ENCODE measurements at regions not wholly inside any gene's neighbourhood (a gene's known extent, or its start where the extent isn't known, plus 50 kb on each side); places are given as distances from the start of the nearest gene placed in this dataset.
"Not testable (repeated sequence)": the region's sequence is repeated elsewhere in the genome, so short reads cannot be mapped to it uniquely, and the experiment has no call there.

DNA sequence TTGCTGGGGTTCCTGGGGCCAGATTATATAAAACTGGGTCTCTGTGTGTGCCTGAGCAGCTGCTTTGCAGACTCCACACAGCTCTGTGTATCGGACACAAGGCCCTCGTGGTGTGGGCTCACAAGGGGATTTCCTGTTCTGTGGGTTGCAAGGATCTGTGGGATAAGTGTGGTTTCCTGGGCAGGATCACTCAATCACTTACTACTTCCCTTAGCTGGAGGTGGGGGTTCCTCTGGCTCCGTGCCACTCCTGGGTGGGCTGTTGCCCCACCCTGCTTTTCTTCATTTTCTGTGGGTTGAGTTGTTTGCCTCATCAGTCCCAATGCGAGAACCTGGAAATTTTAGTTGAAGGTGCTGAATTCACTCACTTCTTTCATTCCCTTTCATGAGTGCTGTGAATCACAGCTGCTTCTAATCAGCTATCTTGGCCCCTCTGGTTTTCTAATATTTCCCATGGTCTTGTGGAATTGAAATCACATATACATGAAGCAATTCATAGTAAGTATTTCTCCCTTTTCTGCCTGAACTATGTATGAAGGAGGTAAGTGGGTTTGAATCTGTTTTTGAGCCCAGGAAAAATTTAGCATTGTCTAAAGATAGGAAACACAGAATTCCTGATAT is 196.3 kb downstream of the DCDC2C start:
- DNase-seq (ENCODE audit: low read depth, low spot score), result no peak

DNA sequence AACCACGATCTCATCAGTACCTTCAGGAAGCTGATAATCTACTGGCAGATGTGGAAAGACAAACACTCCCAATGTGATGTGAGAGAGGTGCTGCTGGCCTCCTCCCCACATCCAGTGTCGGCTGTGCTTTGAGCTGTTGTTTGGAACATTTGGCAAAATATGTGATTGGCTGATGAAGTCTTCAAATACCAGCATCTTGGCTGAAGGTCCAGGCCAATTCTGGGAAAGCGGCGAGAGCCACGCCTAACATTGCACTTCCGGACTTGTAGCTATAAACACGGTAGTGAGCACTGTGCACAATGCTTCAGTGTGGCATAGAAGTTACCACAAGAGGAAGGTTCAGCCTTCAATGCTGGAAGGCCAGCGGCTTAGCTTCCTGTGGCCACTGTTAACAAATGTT is 198.8 kb downstream of the DCDC2C start:
- no peak for DNase-seq (ENCODE audit: low read depth, low spot score)

DNA sequence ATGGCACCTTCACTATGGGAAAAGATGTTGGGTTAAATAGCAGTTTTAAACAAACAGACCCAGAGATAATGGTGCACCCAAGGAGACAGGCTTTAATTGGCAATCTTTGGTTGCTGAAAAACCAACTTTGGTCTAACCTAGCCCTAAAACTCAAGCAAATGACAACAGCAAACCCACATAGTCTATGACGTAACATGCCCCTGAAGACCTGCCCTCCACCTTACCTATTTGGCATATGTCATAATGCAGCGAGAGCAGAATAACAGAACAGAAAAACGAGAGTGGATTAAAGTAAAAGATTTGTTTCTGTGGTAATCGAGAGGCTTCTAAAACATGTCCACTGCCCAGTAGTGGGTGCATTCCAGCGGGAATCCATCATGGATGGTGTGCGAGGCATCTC is 200.7 kb downstream of the DCDC2C start:
- DNase-seq (ENCODE audit: low read depth, low spot score), result no peak

DNA sequence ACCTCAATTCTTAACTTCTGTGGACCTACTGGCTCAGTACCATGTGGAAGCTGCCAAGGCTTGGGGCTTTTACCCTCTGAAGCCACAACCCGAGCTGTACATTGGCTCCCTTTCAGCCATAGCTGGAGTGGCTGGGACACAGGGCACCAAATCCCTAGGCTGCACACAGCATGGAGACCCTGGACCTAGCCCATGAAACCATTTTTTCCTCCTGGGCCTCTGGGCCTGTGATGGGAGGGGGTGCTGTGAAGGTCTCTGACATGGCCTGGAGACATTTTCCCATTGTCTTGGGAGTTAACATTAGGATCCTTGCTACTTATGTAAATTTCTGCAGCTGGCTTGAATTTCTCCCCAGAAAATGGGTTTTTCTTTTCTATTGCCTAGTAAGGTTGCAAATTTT is 205.1 kb downstream of the DCDC2C start:
- not testable (repeated sequence) for DNase-seq (ENCODE audit: low read depth, low spot score)

DNA sequence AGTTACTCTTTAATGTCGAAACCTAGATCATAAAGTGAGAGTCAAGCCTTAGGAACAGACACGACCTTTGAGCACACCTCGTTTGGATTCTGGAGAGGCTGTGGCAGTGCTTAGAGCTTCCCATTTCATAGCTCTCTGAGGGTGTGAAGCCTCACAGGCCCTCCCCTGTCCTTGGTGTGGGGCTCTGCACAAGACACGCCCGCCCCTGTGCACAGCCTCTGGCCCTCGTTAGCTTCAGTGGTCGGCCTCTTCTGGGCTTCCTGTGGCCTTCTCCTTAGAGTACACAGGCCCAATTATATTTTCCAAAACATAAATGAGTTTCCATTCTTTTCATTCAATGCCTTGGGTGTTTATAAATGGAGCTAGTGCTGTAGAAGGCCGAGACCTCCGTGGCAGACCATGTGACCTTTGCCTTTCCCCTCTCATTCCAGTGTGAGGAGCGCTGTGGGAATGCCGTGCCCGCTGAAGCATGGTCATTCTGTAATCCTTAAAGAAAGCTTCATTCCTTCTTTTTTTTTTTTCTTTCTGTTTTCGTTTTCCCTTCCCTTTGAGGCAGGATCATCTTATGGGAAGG is 208.6 kb downstream of the DCDC2C start:
- no peak for DNase-seq (ENCODE audit: low read depth, low spot score)

DNA sequence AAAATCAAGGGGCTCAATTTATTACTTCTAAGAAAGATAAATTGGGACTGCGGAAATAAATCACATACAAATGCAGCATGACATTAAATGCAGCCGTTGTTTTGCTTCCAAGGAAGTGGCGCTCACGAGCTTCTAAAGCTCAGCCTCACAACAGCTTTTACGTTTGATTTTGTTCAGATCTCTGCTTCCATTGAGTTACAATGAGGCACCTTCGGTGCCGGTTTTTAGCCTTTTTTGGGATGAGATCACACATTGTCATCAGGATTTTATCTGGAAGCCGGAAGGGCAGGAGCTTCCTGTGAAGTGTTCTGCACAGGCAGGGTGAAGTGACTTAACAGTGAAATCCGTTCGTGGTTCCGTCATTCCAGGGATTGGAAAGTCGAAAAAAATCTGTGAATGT is 209.8 kb downstream of the DCDC2C start:
- DNase-seq (ENCODE audit: low read depth, low spot score), result no peak

DNA sequence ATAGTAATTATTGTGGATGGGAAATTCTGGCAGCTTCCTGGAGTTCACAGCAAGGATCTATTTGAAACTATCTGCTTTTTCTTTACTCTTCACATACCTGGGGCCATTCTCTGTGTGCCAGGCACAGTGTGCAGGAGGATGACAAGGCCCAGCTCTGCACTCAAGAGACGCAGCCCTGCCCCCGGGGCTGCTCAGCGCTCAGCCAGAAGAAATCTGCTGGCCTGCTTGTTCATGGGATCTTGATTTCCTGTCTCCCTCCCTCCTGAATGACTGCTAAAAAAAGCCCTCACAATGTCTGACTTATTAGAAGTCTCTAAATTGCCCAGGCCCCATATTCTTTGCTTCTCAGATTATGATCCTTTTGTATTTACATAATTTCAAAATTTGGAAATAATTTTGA is 210.9 kb downstream of the DCDC2C start:
- no peak for DNase-seq (ENCODE audit: low read depth, low spot score)

DNA sequence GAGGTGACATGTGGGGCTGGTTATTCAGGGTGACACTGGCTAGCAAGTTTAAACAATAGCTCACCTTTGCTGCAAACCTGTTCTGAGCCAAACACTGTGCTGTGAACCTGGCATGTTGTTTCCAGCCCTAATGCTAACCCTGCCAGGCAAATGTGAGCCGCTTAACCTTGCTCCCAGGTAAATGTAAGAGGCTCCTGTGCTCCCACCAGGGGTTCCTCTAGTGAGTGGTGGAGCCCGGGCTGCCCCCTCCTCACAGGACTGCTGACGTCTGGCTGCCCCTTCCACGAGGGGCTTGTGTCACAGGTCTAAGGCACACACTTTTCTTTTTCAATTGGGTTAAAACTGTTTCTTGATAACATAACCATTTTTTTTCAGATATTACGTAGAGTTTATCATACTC is 223.7 kb downstream of the DCDC2C start:
- DNase-seq (ENCODE audit: low read depth, low spot score), result no peak

DNA sequence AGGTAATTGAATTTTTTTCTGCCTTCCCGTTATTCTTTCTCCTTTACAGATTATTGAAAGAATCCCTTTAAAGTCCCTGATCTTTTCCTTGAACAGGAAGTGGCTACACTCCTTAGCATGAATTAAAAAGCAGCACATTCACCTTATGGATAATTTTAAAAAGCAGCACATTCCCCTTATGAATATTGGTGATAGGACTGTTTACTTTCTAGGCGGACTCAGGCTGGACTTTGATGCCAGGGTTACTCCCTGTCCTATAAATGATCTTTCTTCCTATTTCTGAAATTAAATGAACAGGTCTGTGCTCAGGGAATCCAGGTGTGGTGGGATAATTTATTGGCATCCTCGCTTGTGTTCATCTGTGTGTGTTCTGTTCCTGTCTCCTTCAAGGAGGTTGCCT is 226.0 kb downstream of the DCDC2C start:
- no peak for DNase-seq (ENCODE audit: low read depth, low spot score)

DNA sequence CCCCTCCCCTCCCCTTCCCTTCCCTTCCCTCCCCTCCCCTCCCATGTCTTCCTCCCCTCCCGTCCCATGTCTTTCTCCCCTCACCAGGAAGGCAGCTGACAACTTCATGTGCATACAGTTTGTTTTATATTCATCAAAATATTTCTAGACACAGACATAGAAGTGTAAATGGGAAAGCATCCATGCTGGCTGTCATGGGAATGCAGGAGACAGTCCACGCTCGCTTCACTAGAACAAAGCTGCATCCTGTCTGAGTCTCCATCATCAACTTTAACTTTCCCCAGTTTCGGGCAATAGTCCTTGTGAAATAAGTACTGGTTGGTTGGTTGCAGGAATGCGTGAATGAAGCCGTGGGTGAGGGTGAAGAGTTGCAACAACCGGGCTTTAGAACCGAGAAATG is 226.9 kb downstream of the DCDC2C start:
- no peak for DNase-seq (ENCODE audit: low read depth, low spot score)

DNA sequence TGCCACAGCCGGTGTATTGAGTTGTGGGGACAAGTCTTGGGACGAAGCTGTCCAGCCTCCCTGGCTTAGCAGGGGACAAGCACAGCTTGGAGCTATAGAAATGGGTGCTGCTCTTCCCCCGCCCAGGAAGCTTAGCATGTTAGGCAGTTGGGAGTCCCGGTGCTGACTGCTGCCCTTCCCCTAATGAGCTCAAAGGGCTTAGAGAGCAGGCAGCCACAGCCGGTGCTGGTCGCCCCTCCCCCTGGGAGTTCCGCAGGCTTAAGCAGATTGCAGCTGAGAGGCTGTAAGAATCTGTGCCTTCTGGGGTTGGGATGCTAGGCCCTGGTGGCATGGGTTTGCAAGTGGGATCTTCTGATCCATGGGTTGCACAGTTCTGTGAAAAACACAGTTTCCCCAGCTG is 237.3 kb downstream of the DCDC2C start:
- no peak for DNase-seq (ENCODE audit: low read depth, low spot score)

DNA sequence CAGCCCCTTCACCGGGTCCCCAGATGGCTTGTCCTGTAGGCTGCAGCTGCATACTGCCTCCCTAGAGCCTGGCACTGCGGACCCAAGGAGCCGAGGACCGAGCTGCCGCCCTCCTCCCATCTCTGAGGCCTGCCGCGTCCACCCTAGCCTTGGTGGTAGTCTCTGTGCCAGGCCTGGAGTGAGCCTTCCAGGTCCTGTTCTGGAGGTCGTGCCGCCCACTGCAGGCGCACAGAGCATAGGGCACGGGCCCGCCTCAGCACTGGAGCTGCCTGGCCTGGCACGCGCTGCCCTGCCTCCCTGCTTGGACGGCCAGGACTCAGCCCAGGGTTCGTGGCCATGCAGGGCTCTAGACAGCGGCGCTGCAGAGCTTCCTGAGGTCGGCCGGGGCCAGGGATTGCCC is 239.5 kb downstream of the DCDC2C start:
- no peak for DNase-seq (ENCODE audit: low read depth, low spot score)

DNA sequence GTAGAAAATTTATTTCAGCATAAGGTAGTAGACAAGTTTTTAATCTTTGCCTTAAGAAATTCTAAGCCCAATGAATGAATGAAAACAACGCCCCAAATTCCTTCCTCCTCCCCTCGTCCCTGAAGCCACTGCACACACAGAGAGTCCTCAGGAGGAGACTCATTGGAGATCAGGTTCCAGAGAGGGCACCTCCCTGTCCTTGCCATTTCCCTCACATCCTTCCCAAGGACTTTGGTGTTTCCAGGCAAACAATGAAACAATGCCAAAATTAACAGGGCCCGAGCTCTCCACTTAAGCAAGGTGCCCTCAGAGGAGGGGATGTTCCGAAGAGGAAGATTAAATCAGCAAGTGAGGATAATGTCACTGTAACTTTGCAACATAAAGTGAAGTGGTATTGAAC is 240.7 kb downstream of the DCDC2C start:
- DNase-seq (ENCODE audit: low read depth, low spot score), result no peak

DNA sequence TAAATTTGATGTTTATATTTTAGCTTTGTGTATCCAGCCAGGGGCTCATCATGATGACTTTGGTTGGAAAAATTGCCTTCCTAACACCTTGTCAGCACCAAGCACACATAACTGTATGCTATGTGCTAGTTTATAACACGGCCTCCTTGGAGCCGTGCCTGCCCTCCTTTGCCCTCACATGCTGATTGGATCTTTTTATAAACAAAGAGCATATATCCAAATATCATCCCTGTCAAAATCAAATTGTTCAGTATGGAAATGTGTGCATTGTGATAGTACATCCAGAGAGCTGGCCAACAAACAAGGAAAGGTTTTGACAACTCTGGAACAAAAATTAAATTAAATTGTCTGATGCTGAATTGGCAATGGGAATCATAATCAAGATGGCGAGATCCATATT is 241.5 kb downstream of the DCDC2C start:
- no peak for DNase-seq (ENCODE audit: low read depth, low spot score)

DNA sequence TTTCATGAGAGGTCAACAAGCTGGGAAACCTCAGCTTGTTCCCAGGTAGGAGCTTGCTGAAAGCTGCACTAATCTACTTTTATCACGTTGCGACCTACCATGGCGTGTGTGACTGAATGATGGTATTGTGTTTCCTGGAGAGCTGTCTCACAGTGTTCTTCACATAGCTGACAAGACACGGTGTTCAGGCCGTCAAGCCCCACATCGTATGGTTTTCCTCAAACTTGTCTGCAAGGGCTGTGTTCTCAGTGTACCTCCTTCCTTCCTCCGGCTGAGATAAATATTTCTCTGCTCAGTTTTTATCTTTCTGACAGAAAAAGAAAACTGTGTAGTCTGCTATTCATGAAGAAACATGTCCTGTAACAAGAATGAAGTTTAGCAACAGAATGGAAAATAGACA is 244.8 kb downstream of the DCDC2C start:
- no peak for DNase-seq (ENCODE audit: low read depth, low spot score)

DNA sequence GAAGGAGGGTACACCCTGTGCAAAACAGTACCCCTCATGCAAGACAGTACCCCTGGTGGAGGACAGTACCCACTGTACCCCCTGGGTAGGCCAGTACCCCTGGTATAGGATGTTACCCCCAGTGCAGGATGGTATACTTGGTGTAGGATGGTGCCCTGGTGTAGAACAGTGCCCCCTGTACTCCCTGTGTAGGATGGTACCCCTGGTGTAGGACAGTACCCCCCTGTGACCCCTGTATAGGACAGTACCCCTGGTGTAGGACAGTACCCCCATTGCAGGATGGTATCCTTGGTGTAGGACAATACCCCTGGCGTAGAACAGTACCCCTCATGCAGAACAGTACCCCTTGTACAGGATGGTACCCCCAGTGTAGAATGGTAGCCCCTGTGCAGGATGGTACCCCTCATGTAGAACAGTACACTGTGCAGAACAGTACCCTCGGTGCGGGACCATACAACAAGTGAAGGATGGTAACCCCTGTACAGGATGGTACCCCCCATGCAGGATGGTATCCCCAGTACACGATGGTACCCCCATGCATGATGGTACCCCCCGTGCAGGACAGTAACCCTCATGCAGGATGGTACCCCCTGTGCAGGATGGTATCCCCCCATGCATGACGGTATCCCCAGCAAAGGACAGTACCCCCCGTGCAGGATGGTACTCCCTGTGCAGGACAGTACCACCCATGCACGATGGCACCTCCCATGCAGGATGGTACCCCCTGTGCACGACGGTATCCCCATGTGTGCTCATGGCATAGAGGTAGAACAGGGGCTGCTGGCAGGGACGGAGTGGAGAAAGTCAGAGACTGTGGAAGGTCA is 248.0 kb downstream of the DCDC2C start:
- no peak for DNase-seq (ENCODE audit: low read depth, low spot score)

DNA sequence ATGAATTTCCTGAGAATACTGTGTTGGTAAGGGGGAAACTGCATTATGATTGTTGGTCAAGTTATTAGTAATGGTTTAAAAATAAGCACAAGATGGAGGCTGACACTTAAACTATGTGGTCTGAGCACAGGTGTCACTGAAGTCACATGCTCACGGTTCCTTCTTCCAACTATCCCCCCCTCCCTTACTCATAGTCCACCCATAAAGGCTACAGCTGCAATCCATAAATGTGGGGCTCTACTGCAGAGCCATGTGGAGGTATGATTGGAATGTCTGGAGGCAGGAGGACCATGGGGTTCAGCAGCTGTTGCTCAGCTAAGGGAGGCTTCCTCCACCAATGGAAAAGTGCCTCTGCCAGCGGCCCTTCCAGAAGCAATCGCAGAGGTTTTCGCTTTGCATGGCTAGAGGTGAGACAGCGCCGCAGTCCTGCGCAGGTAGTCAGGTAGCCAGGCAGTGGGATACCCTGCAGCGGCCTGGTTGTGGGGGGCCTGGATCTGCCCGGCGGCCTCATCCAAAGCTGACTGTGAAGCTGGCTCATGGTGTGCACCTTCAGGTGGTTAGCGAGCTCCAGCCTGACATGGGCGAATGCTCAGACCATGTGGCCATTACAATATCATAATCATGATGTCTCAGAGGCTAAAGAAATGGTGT is 249.6 kb downstream of the DCDC2C start:
- DNase-seq (ENCODE audit: low read depth, low spot score), result no peak

DNA sequence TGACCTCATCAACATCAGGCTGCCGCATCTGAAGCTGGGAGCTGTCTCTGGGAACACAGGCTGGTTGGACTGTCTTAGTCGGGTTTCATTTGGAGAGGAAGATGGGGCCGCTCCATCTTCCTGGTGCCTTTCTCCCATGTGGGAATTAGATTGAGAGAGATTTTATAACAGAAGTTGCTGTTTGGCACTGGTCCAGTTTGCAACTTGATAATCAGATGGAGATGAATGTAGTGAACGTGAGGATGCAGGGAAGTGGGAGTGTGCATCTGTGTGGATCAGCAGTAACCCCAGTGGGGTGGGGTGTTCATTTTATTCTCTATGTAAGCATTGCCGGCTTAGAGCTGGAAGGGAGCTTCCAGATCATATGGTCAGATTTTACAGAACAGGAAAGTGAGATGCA is 250.9 kb downstream of the DCDC2C start:
- no peak for DNase-seq (ENCODE audit: low read depth, low spot score)

DNA sequence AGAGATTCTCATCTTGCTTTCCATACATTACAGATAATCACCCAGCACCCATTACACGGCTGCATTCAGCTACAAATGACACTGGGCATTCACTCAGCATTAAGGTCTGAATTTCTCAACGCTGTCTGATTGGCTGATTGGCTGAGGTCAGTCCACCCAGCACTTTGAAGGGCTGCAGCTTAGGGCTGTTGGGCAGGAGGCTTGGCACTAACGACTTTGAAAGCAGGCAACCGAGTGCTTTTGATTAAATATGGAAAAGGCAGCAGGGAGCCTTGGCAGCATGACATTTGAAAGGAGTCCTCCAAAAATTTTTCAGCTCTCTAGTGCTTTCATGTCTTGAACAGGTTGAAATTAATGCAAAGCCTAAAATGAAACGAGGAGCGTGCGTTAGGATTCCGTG is 253.0 kb downstream of the DCDC2C start:
- DNase-seq (ENCODE audit: low read depth, low spot score), result no peak

DNA sequence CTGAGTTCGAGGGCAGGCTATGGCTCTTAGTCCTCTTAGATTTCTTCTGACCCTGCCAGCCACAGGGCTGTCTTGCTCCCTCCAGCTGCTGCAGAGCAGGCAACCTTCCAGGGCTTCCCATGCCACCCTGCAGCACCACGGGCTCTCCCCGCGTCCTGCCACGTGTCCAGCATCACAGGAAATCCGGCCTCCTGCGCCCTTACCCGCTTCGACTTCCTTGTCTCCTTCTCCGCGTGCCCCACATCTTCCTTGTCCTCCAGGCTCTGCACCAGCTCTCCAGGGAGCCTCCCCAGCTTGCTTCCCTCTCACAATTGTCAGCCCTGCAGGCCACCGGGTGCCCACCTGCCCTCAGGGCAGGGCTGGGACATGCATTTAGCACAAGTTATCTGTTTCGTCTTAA is 253.5 kb downstream of the DCDC2C start:
- no peak for DNase-seq (ENCODE audit: low read depth, low spot score)

DNA sequence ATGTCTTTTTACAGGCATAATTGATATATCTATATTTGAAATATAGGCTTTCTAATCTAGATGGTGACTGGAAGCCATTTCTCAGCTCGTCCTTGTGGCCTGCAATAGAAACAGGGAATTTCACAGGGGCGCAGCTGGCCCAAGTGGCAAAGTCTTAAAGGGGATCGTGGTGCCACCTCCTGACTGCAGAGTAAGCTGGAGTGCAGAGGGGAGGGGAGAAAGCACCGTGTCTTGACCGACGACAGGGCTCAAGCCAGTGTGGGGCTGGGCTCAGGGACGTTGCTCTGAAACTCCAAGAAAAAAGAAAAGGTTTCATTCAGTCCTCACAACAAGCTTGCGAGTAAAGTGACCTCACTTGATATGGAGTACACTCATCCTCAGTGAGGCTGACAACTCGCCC is 255.1 kb downstream of the DCDC2C start:
- no peak for DNase-seq (ENCODE audit: low read depth, low spot score)

DNA sequence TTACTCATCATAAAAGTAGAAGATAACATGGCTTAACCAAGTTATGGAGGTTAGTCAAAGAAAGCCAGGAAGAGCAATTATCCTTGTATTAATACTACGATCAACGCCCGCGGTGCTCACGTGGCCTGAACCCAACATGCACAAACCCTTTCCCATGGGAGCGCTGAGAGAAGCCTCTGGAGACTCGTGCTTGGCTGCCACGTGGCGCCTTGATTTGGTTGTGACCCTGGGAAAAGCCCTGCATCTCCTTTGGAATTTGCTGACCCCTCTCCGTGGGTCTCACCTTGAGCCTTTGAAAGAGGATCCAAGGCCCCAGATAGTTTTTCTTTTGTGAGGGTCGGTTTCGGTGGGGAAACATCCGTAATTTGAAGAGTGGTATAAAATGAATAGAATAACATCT is 255.6 kb downstream of the DCDC2C start:
- no peak for DNase-seq (ENCODE audit: low read depth, low spot score)

DNA sequence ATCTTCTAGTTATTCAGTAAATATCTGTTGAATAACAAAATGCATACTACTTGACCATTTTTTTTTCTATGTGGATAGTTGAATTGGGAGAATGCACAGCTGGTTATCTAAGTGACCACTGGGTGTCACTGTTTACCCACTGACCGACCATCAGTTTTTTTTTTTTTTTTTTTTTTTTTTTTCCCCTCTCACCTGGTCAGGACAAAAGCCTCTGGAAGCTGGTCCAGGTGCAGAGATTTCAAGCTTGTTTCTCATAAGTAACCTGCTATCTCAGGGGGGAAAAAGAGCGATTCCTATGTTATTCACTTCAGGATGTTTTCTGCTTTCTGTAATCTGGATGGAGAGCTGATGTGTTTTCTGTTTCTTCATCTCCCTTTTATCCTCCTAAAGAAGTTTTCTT is 256.0 kb downstream of the DCDC2C start:
- no peak for DNase-seq (ENCODE audit: low read depth, low spot score)

Measured in brain pericyte (primary cell).